GM21619 (cell line): ENCODE measurements at regions not wholly inside any gene's neighbourhood (a gene's known extent, or its start where the extent isn't known, plus 50 kb on each side); places are given as distances from the start of the nearest gene placed in this dataset.

Source experiments
- ATAC-seq: cut with Tn5 transposase; IDR thresholded peaks from one replicate; pipeline ENCODE4 v1.9.1; 2021; ENCODE audit not compliant: unreplicated experiment

DNA sequence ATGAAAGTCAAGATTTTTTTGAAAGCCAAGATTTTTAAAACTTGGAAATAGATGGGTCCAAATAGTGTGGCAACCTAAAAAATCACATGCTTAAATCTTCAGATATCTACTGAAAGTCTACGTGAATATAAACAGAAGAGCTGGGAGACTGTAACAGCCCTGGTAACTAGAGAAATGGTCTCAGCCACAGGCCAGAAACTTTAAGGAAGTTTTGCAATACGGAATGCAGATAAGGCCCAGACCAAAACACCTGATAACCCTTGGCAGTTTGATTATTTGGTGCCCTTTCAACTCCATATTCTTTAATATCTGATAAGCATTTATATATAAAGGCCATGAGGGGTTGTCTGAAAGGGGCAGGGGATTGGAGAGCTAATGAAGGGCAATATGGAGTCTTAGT is 537.3 kb upstream of the TGFBR2 start:
- ATAC-seq = no peak

DNA sequence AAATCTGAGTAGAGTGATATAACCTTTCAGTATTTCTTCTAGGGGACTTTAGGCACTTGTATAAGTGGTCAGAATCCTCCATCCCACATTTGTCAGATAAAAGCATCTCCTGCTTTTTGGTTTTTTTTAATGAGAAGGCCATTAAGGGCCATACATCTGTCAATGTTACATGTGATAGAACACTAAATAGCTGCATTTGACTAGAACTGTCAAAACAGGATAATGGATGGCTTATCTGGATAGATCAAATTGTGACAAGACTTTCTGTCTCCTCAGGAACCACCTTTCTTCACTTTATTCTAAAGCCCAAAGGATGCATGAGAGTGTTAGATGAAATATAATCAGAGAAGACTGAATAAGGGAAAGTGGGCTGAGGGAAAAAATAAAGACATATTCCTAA is 533.4 kb upstream of the TGFBR2 start:
- no peak for ATAC-seq

DNA sequence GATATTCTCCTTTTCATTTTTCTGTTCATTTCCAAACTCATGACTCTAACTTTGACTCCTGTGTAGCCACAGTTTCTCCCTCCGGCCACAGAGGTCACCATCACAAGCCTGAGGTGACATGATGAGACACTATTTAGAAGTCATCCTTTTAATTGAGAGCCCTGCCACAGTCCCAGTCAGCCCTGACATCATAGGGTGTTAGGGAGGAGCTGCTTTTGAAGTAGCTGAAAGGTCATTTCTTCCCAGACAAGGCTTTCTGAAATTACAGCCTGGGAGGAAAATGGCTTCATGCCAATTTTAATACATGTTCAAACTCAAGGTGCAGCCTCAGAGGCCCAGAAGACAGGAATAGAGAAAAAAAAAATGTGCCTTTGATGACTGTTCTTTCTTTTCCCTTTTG is 532.8 kb upstream of the TGFBR2 start:
- no peak for ATAC-seq

DNA sequence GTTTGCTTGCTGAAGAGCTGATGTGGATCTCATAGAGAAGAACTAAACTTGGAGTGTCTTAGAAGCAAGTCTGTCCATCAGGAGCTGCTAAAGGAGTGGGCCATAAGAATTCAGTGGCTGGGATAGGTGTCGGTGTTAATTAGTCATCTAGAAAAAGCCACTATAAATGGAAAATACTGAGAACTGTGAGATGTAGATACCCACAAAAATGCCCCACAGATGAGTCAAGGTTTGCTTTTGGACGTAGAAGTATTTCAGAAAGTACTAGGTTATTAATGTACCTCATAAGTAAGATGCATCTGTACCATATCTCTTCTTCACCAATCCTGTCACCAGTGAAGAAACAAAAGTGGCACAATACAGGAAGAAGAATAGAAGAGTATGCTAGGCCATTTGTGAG is 530.9 kb upstream of the TGFBR2 start:
- no peak for ATAC-seq

DNA sequence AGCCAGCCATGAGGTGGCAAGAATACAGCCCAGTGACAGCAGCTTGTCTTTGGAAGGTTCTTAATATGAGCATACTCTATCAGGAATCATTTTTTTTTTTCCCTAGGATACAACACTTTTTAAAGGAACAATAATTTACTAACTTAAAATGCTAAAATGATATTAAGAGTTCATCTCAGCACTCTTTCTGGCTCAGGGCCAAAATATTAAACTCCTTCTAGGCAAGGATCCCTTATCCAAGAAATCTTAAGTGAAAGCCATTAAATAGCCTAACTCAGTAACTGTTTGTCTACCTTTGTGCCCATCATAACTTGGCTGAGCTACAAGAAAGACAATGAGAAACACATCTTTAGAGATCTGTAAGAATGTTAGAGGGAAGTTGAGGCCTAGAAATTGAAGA is 529.5 kb upstream of the TGFBR2 start:
- ATAC-seq = no peak

DNA sequence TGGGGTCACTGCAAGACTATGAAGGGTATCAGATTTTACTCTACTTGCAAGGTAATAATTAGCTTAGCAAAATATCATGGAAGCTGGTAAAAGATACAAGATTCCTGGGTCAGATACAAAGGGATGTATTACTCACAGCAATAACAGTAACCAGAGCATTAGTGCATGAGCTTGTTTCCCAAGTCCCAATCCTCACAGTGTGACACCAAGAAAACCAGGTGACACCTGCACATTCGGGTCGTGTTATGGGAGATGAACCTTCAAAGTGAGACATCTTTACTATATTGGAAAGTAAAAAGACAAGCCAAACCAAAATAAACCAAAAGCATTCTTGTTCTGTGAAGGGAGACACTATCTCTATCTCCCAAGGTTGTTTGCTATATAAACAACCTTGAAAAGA is 528.7 kb upstream of the TGFBR2 start:
- no peak for ATAC-seq

DNA sequence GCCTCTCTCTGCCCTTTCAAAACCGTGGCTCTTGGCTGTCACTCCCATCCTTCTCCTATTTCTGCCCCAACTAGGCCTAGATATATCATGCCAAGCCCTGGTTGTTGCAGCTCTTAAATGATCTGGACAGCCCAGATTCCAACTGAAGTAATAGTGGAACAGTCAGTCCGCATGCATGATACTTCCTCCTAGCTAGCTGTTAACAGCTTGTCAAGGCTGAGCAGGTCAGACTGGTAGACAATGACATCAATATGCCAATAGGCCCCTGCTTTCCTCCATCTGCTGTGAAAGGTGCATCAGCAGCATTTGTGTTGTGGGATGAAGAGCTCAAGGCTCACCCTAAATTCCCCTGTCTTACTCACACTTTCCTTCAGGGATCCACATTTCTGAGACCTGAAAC is 527.7 kb upstream of the TGFBR2 start:
- no peak for ATAC-seq

DNA sequence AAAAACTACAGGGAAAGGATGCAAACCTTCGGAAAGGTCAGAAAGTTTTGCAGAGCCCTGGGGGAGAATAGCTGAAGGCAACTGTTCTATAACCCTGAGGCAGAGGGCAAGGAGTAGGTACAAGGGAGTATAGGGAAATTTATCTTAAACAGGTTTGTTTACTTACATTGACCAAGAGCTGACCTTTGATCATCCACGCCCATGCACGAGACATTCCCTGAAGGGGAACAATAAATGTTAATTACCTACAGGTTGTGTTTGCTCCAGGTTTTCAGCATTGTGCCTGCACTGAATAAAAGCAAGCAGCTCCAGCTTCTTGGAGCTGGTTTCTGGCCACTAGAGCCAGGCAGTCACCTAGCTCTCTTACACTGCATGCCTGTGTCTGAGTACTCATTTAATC is 524.5 kb upstream of the TGFBR2 start:
- no peak for ATAC-seq

DNA sequence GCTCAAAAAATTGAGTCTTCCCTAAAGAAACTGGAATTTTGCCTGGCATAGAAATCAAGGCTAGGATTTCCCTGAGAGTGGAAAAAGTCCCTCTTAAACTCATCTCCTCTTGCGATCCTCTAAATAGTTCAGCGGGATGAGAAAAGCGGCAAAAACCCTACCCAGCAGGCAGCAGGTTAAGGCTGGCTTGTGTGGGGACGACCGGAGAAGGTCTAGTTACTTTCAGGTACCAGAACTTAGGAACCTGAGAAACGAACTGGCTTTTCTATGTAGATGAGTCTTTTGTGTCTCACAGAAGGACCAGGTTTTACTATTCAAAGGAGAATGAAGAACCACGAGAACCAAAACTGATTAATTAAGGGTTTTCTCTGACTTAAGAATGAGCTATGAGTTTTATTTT is 523.7 kb upstream of the TGFBR2 start:
- no peak for ATAC-seq

DNA sequence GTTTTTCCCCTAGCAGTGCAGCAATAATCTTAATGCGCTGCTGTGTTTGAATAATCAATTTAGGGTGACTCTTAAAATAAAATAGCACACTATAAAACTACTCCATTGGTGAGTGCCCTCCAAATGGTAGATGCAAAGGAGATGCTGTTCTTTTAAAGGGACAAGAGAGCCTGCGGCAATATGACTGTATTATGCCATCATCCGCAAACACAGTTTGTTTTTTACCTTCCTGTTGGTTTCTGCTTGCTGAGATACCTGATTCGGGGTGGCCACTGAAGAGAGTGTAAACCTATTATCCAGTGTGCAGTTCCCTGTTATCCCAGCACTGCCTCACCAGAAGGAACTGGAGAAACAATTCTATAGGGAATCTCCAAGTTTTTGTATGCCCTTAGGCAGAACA is 523.1 kb upstream of the TGFBR2 start:
- no peak for ATAC-seq

DNA sequence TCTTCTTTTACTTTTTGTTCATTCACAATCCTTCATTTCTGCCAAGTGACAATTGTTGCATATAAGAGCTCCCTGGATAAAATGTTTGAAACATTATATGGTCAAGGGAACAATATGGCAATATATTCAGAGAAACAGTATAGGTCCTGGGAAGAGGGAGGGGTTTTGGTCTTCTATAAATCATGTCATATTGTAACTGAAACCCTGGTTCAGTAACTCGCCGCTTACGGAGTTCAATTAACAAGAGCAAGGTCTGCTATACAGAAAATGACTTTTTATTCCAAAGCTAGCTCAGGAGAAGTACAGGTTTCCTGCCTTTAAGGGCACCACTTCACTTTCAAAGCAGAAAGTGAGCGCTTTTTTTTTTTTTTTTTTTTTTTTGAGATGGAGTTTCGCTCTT is 522.1 kb upstream of the TGFBR2 start:
- ATAC-seq = no peak

DNA sequence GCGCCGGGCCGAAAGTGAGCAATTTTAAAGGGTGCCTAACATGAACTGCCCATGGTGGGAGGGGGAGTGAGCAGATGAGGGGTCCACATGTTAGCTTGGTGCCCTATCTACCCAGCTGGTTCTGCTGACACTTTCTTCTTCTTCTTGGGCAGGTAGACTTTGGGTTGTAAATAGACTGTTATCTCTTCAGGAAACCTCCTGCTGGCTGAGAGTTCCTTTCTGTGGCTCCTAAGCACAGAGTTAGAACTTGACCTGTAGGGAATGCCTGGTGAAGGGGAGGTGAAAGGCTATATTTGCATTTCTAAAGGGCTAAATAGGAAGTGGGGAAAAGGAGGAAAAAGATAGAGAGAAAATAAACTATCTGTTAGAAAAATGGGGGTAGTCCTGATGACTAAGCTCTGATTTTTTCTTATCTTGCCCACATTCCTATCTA is 521.4 kb upstream of the TGFBR2 start:
- no peak for ATAC-seq

DNA sequence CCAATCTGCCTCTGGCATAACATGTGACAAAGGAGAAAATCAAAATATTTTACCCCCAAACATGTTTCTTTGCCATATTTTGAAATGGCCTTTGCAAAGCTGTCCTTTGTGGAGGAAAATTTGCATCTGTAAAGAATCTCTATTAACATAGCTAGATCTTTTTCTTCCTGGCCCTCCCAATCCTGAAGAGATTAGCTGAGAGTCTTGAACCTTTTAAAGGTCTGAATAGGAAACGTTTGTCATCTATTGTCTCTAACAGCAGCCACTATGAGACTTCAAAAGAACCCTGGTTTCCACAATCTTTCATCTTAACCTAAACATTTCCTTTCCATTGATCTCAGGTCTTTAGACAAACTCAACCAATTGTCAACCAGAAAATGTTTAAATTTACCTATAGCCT is 520.9 kb upstream of the TGFBR2 start:
- ATAC-seq = no peak

DNA sequence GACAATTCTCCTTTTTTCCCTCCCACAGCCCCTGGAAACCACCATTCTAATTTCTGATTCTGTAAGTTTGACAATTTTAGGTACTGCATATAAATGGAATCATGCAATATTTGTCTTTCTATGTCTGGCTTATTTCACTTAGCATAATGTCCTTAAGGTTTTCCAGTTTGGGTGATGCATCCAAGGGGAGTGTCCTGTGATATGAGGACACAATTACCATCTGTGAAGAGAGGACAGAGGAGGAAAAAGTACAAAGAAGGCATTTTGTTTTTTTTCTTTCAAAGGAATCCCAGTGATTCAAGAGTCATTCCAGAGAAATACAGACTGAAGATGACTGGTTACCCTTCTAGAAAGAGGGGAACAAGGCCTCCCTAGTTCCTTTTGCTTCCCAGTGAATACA is 514.7 kb upstream of the TGFBR2 start:
- ATAC-seq = no peak

DNA sequence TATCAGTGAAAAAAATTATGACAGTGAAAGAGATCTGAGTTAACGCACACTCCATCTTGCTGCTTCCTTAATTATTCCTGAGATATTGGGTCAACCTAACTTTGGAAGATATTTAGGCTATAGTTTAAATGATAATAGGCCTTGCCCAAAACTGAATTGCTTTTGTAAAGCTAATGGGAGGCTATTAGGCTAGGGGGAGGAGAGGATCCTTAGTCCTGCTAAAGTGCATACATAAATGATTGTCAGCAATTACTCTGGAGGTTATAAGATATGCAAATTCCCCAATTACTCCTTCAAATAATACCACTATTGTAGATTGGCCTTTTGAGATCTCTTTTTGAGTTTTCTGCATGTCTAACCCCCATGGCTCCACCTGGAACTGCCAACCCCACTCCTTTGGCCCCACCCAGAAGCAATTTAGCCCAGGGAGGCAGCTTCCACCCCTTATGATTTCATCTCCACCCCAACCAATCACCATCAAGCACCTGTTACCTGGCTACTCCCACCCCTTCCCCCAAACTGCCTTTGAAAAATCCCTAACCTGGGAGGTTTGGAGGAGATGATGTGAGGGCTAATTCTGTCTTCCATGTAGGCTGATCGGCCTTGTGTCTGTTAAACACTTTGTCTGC is 509.3 kb upstream of the TGFBR2 start:
- ATAC-seq = no peak

DNA sequence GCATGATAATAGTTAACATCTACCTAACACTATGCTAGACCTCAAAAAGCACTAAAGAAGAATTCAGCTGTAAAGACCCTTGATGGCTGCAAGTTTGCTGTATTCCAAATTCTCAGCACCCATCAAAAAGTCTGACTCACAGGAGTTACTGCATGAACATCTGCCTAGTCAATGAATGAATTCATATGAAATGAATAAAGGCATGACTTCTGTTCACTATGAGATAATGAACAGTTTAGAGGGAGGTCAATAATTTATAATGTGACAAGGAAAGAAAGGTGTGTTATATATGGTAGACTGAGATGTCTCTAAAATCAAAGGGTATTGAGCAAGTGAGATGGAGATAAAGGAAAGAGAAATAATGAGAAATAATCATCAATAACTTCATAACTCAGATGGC is 508.2 kb upstream of the TGFBR2 start:
- ATAC-seq = no peak

DNA sequence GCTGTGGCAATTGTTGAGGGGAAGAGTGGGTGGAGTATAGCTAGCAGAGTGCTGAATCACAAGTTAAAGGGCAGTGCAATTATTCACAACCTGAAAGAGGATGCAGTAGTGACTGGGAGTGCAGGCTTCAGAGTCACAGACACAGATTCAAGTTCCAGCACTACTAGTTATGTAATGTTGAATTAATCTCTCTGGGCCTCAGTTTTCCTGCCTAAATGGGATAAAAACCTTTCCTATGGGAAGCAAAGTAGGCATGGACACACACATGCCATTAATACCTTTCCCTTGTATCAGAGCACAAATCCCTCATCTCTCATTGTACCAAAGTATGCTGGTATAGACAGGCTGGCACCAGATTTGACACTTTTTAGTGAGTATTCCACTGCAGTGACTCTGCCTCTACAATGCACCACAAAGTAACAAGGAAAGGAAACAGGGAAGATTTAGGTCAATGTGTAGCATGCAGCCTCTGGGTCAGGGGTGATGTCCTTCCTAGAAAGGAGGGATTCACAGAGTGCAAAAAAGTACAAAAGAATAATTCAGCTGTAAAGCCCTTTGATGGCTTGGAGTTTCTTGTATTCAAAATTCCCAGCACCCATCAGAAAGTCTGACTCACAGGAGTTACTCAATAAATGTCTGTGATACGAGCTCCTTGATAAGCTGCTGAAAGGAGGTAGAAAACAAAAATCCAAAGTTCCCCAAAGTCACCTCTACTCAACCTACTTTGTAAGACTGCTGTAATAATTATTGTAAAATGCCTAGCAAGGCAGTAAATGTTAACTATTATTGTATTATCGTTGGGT is 507.5 kb upstream of the TGFBR2 start:
- ATAC-seq = no peak

DNA sequence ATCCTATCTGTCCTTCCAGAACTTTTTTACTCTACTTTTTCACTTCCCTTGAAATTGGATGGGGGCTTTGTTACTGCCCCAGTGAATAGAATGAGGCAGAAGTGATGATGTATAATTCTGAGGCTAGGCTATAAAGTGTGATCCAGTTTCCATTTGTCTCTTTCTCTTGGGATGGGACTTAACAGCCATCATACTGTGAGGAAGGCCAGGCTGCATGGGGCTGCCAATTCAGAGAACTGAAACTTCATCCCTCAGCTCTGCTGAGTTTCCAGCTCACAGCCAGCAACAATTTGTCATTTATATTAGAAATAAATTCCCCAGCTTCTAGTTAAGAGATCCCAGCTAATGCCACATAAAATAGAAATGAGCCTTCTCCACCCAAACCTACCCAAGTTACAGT is 504.0 kb upstream of the TGFBR2 start:
- ATAC-seq = no peak

DNA sequence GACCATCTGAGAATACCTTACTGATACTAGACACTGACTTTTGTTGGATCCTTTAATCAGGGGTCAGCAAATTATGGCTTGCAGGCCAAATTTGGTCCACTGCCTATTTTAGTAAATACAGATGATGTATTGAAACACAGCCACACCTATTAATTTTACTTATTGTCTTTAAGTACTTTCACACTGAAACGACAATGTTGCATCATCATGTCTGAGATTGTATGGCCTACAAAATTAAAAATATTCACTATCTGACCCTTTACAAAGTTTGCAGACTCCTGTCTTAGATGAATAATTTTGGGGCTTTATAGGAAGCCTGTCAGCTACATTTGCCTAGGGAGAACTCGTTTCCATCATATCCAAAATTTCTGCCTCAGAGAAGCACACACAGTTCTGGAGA is 503.2 kb upstream of the TGFBR2 start:
- no peak for ATAC-seq

DNA sequence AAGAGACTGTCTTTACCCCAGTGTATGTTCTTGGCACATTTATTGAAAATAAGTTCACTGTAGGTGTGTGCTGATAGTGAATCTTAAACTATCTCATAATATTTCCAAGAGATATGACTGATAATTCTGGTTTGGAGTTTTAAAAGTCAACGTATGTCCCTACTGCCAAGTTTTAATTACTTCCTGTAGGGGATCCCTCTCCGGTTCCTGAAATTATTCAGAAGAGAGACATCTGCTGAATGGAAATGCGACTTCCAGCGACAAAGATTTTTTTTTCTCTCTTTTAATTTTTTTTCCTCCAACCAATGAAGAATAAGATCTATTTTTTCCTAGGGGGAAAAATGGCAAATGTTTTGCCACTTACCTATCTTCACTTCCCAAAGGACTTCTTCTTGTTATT is 498.9 kb upstream of the TGFBR2 start:
- no peak for ATAC-seq

DNA sequence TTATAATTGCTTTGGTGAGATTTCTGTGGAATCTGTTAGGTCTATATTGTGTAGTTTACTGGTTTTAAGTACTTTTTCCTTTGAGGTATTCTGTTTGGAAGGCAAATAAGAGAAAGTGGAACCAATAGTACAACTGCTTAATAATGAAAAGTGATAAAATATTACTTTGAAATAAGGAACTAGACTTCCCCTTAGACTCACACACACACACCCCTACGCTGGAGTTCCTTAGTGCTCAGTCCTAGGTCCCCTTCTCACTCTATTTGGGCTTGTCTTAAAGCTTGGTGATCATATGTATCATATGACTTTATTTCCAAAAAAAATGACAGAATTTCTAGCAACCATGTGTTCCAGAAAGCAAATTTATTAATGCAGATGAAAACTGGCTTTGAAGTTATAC is 494.0 kb upstream of the TGFBR2 start:
- ATAC-seq = no peak

DNA sequence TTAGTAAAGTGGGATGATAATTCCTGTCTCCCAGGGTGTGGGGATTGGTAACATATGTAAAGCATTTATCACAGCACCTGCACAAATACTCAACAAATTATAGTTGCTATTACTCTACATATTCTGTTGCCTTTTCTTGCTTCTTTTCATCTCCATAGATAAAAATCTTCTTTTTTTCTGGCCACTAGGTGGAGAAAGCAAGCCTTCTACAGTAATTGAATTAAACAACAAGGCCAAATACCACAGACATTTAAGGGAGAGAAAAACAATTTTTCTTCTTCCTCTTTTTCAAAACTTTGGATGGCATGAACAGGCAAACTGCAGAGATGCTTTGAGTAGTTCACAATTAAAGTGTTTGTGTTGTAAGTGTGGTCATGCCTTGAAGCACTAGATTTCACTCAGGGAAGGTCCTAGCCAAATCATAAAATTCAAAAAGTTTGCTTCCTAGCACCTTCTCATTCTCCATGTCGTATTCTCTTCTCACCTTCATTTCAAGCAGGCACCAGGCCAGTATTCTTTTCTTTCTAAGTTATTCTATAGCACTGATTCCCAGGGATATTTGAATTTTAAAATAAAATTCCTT is 493.4 kb upstream of the TGFBR2 start:
- peak; percentile 48 for ATAC-seq

DNA sequence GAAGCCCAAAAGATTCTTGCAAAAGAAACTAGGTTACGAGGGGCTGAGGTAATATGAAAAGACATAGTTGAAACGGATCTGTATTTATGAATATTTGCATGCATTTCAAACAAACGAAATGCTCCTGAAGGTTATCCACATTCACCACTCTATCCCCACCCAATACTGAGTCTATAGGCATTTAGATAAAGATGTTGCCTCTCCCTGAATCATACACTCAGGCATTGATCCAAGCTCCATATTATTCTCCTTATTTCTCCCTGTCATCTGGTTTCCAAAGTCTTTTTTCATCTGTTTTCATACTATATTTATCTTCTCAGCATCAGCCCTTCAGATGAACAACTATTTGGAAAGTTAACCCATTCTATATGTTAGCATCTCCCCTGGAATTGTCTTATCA is 492.5 kb upstream of the TGFBR2 start:
- no peak for ATAC-seq
